ENCODE measurements at regions not wholly inside any gene's neighbourhood (a gene's known extent, or its start where the extent isn't known, plus 50 kb on each side); places are given as distances from the start of the nearest gene placed in this dataset.

DNA sequence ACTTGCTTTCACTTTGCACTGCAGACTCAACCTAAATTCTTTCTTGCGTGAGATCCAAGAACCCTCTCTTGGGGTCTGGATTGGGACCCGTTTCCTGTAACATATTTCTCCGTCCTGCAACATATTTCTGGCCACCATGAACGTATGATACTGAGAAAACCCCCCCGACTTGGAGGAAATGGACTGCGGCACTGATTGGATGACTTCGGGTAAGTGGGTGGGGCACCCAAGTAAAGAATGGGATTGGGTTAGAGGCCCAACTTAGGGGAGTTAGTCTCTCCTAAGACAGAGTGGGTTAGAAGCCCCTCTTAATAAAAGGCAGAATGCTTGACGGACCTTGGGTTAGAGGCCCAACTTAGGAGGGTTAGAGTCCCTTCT is 690.4 kb downstream of the UQCRFS1 start:
- intact Hi-C loops (cut with DNase I), result no loop called here
- ATAC-seq, result no peak

DNA sequence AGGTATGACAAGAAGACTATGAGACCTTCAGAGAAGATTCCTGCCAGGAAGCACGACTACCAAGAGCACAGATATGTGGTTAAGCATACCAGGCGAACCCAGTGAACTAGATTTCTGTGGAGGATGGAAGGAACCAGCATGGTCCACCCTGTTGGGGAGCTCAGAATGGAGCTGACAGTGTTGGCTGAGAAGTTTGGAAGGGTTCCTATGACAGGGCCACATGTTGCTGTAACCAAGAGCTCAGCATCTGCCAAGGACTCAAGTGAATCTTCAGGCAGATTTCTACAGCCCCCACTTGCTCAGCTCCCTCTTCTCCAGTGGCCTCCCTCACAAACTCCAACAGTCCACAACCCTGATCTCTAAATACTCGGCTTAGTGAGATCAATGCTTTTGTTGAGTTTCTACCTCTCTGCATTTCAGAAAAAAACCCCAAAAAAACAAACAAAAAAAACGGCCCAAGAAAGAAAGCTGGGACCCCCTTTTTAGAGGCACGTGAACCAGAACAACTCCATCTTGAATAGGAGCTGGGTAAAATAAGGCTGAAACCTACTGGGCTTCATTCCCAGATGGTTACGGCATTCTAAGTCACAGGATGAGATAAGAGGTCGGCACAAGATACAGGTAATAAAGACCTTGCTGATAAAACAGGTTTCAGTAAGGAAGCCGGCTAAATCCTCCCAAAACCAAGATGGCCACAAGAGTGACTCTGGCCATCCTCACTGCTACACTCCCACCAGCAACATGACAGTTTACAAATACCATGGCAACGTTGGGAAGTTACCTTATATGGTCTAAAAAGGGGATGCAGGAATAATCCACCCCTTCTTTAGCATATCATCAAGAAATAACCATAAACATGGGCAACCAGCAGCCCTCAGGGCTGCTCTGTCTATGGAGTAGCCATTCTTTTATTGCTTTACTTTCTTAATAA is 691.1 kb downstream of the UQCRFS1 start:
- ATAC-seq (no peak), DNase-seq (no peak)
- intact Hi-C loops (cut with DNase I), result no loop called here

More for the DNA sequence above, 690.4 kb downstream of the UQCRFS1 start:
- DNase-seq, result no peak

GRCh38 chr19:28520998-28521568 is 691.9 kb downstream of the UQCRFS1 start:
- ATAC-seq (no peak), DNase-seq (no peak)
- intact Hi-C loops (cut with DNase I), result no loop called here

DNA sequence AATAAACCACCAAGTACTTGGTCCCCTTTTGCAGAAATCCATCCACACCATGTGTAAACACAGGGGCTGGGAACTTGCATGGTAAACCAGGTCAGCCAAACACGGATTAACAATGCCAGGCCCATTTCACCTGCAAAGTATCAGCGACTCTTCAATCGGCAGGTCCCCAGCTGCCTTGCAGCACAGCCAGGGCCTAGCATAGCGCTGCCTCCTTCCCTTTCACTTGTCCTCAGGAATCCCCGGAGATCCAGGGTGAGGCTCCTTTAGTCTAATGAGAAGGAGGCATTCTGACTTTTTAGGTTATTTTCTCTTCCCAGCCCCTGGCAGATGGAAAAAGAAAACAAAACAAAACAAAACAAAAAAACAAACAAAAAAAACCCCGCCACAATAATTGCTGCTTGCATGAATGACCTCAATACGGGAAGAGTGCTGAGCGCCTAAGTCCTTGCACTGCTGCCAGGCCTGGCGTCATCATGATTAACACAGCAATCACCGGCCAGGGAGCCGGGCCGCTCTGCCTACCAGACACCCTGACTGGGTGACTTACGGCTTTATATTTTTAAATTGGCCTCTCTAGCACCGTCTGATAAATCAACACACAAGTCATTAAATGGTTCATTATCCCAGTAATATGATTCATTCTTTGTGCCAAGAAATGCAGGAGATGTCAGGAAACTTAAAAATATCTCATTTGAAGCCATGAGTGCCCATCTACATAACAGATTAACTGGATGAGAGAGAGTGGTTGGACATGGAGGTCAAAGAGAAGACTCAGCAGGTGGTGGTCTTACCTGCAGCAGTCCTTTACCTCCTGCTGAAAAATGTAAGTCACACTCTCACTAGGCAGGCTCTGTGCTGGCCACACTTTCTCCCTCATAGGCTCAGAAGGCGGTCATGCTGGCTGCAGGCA is 692.7 kb downstream of the UQCRFS1 start:
- intact Hi-C loops (cut with DNase I), result no loop called here
- no peak for ATAC-seq

DNA sequence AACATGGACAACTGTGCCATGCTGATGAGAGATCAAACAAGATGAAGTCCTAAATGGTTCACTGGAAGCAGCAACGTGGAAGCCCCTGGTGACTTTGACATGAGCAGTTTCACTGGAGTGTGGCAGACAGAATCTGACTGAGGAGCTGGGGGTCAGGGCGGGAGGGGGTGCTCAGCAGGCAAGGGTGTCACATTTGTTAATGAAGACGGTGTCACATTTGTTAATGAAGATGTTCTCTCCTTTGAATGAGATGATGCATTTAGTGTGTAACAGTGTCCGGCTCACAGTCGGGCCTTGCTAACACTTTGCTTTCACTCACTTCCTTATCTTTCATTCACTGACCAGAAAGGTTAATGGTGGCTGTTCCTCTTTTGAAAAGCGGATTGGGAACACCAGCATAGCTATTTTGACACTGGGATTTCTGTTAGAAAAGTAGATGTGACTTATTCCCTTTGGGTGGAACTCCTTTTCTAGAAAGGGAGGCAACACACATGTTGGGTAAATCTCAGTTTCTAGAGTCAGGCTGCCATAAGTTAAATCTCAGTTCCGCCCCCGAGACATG is 693.7 kb downstream of the UQCRFS1 start:
- ATAC-seq (no peak), DNase-seq (no peak)
- intact Hi-C loops (cut with DNase I), result no loop called here

More for the DNA sequence above, 692.7 kb downstream of the UQCRFS1 start:
- no peak for DNase-seq

GRCh38 chr19:28516415-28516872 is 696.5 kb downstream of the UQCRFS1 start:
- DNase-seq (no peak), ATAC-seq (no peak)
- intact Hi-C loops (cut with DNase I), result no loop called here

DNA sequence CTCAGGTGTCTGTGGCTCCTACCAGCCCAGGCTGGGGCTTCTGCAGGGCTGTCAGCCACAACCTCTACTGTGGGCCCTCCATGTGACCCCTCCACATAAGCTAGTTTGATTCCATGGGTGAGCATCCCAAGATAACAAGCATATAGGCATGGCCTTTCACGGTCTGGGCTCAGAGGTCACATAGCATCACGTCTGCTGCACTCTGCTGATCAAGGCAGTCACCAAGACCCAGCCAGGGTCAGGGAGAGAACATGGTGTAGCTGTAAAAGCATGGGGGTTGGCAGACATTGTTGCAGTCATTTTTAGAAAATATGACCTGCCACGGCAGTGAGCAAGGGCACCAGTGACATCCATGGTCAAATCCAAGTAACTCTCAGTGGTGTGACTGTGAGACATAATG is 698.8 kb downstream of the UQCRFS1 start:
- DNase-seq (no peak), ATAC-seq (no peak)
- intact Hi-C loops (cut with DNase I), result no loop called here

- no peak for ATAC-seq
- intact Hi-C loops (cut with DNase I), result no loop called here
- DNase-seq, result no peak
Observed at GRCh38 chr19:28511655-28512054, 701.3 kb downstream of the UQCRFS1 start.

DNA sequence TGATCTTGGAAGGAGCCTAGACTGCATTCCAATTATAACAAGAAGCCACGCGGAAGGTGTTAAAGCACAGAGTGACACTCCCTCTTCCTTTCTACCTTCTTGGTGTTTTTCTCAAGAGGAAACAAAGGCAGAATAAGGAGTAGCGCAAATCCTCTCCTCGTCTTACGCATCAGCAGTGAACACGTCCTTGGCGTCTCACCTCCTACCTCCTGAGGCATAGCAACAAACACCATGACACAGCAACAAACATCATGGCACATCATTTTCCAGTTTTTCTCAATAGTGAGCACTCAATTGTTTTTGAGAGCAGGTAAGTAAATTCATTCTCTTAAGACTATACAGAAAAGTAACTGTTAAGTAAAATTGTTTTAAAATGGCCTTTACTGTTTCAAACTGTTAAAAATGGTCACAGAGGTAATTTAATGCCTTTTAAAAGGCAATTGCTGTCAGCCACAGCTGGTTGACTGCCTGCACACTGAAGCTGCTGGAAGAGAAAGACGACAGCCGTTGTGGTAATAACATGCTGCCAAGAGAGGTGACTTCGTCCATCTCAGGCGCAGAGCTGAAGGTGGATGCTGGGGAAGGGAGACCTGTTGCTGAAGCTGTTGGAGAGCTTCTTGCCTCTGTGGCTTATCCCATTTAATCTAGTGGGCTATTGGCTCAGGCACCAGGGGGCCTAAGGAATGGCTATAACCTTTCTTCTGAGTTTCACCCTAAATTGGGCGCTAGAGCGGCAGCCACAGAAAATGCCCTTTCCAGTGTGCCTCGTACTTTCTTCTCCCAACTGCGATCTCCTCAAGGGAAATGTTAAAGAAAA is 703.7 kb downstream of the UQCRFS1 start:
- intact Hi-C loops (cut with DNase I), result no loop called here
- DNase-seq (no peak), ATAC-seq (no peak)

- DNase-seq, result no peak
- no peak for ATAC-seq
- intact Hi-C loops (cut with DNase I), result no loop called here
Observed at GRCh38 chr19:28508666-28509065, 704.3 kb downstream of the UQCRFS1 start.

DNA sequence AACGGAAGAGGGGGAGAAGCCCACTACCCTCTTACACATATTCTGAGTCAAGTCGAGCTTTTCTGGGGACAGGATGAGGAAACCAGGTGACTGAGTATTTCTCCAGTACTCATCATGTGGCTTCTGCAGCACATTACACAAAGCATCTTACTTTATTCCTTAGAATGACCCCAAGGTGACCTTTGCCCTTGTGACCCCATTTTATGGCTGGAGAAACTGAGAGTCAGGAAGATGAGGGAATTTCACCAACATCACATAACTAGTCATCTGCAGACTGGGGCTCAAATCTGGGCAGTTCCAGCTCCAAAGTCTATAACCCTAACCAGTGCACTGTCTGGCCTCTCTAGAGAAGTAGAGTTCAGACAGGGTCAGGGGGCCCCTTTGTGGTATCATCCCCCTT is 707.0 kb downstream of the UQCRFS1 start:
- no peak for DNase-seq
- intact Hi-C loops (cut with DNase I), result no loop called here

GRCh38 chr19:28505134-28505533 is 707.8 kb downstream of the UQCRFS1 start:
- DNase-seq (no peak), ATAC-seq (no peak)
- intact Hi-C loops (cut with DNase I), result no loop called here

More for the DNA sequence above, 707.0 kb downstream of the UQCRFS1 start:
- ATAC-seq, result no peak

- ATAC-seq (no peak), DNase-seq (no peak)
- intact Hi-C loops (cut with DNase I), result no loop called here
Observed at GRCh38 chr19:28504727-28505126, 708.2 kb downstream of the UQCRFS1 start.

- intact Hi-C loops (cut with DNase I), result no loop called here
- DNase-seq (no peak), ATAC-seq (peak in 1 of 2 donors; percentile 38)
Observed at GRCh38 chr19:28504139-28504538, 708.8 kb downstream of the UQCRFS1 start.

- intact Hi-C loops (cut with DNase I), result no loop called here
- ATAC-seq, result no peak
- no peak for DNase-seq
Observed at GRCh38 chr19:28502879-28503734, 709.8 kb downstream of the UQCRFS1 start.

DNA sequence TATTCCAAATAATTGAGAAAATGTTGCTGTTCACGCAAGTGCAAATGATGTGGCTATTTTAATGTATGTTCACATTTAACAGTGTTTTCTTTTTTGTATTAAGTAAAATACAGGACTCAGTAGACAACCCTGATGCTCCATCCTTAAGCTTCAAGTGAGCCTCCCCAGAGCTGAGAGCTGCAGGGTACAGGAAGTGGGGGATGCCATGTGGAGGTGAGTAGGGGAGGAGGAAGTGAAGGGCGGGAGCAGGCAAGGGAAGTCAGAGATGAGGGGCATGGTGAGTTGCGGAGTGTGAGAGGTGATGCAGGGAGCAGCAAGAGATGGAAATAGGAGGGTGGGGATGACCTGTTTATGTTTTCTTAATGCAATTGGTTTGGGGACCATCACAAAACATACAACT is 711.0 kb downstream of the UQCRFS1 start:
- intact Hi-C loops (cut with DNase I), result no loop called here
- ATAC-seq (no peak), DNase-seq (no peak)

DNA sequence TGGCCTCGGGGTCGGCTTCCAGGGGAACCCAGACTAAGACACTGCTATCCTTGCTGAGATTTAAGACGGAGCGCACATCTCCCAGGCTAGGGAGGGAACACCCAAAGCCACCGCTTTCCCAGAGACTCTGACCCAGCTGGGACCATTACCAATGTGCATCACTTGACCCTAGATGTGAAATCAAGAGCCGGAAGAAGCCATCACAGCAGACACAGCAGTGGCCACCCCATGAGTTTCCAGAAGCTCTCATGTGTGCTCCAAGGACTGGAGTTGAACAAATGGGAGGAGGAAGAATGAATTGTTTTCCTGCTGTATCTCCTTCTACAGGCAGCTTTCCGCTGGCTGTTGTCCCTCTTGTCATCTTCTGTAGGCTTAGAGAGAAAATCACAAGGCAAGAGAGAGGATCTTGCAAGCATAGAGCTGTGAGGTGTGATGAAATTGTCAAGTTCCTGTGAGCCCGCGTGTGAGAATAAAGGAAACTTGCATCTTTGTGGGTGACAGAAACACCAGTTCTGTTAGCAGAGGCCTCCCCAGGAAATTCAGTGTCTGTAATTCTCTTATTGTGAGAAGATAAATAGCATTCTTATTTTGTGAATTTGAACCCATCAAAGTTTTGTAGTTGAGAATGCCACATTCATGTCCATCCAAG is 711.8 kb downstream of the UQCRFS1 start:
- no peak for ATAC-seq
- no peak for DNase-seq
- intact Hi-C loops (cut with DNase I), result no loop called here
